ENCODE measurements at regions not wholly inside any gene's neighbourhood (a gene's known extent, or its start where the extent isn't known, plus 50 kb on each side); places are given as distances from the start of the nearest gene placed in this dataset.

DNA sequence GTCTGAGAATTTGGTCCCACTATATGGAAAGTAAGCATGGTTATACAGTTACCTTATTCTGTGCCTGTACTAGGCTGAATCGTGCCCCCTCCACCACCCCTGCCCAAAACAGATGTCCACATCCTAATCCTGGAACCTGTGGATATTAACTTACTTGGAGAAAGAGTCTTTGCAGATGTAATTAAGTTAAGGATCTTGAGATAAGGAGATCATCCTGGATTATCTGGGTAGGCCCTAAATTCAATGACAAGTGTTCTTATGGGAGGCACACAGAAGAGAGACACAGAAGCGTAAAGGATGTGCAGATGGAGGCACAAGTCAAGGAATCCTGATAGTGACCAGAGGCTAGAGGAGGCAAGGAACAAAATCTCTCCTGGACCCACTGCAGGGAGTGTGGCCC is 116.7 kb upstream of the MAN1A1 start:
- H2BK5ac ChIP-seq (ENCODE audit: insufficient read length, low read length), result no peak overlapping the region
- Mint-ChIP-seq H3K4me3 (no peak overlapping the region), H3K36me3 (ENCODE audit: insufficient read depth in 1 of 3, low read depth in 3 of 3) (no peaks in the 10 kb centered on the region; a peak in 1 of 7 replicates), H3K9me3 (no peaks in the 10 kb centered on the region), H3K27ac (no peak overlapping the region), H3K27me3 (ENCODE audit: low read depth) (no peaks in the 10 kb centered on the region), H3K4me1 (peaks cover 11 to 13% of the 10 kb centered on the region in 2 experiments)
- TF ChIP-seq CTCF (conservative IDR thresholded peaks at IDR 0.05), result no peak
- H3K56ac ChIP-seq (ENCODE audit: insufficient read length, low read depth, low read length), result no peak overlapping the region
- no peak overlapping the region for H2BK20ac ChIP-seq (ENCODE audit: low read depth, low read length, poor library complexity, severe bottlenecking)
- H2BK12ac ChIP-seq (ENCODE audit: insufficient read length, low read depth, low read length), result no peak overlapping the region
- no peak overlapping the region for H2AFZ ChIP-seq (ENCODE audit: low read length)
- H3K23me2 ChIP-seq (ENCODE audit: insufficient read length, low read depth, low read length, poor library complexity, severe bottlenecking), result no peaks in the 10 kb centered on the region
- no peak overlapping the region for H3K23ac ChIP-seq (ENCODE audit: insufficient read length, low read depth, low read length)
- H2BK15ac ChIP-seq (ENCODE audit: low read depth, low read length), result no peak overlapping the region
- no peak overlapping the region for H2AK5ac ChIP-seq (ENCODE audit: insufficient read length, low read length)
- H4K20me1 ChIP-seq (ENCODE audit: control insufficient read depth, insufficient read depth, insufficient read length), result no peaks in the 10 kb centered on the region
- no peaks in the 10 kb centered on the region for H3K4me1 ChIP-seq (ENCODE audit: insufficient read depth, low read length)
- no peak for DNase-seq
- no peak overlapping the region for H3K27ac ChIP-seq (ENCODE audit: insufficient read length, low read depth, low read length)
- H3K14ac ChIP-seq (ENCODE audit: insufficient read depth, low read length), result no peak overlapping the region
- H3K27me3 ChIP-seq (ENCODE audit: insufficient read depth, low read length), result no peaks in the 10 kb centered on the region
- no peak overlapping the region for H2BK120ac ChIP-seq (ENCODE audit: low read depth, low read length, poor library complexity, severe bottlenecking)
- H3K4ac ChIP-seq (ENCODE audit: low read depth, low read length), result no peak overlapping the region
- no peak overlapping the region for H3K4me2 ChIP-seq (ENCODE audit: insufficient read depth, insufficient read length, low read length)
- no CpG with 5 or more reads among the region's 2 CpGs for WGBS (ENCODE audit: extremely low coverage, insufficient read length, low lambda C conversion rate)
- no peak overlapping the region for H3K18ac ChIP-seq (ENCODE audit: insufficient read length, low read depth, low read length)
- H3K9ac ChIP-seq (ENCODE audit: extremely low read depth, insufficient read length, low read length), result no peak overlapping the region
- no peaks in the 10 kb centered on the region for H3K9me3 ChIP-seq (ENCODE audit: control insufficient read depth, low read depth, low read length)
- H4K91ac ChIP-seq (ENCODE audit: insufficient read length, low read depth, low read length), result no peak overlapping the region
- H3K79me2 ChIP-seq (ENCODE audit: insufficient read depth, low read length), result no peaks in the 10 kb centered on the region
- H4K5ac ChIP-seq (ENCODE audit: insufficient read length, low read depth, low read length), result no peak overlapping the region
- H3T11ph ChIP-seq (ENCODE audit: low read length), result no peak overlapping the region
- H4K8ac ChIP-seq (replicated peaks; ENCODE audit: insufficient read length, low read depth, low read length), result no peak overlapping the region
- no peaks in the 10 kb centered on the region for H3K79me1 ChIP-seq (ENCODE audit: insufficient read depth, low read depth, low read length, poor library complexity, severe bottlenecking)

Measured in H9 (cell line).